K562 (cell line): ENCODE measurements at regions not wholly inside any gene's neighbourhood (a gene's known extent, or its start where the extent isn't known, plus 50 kb on each side); places are given as distances from the start of the nearest gene placed in this dataset.

ENCODE experiments used
- ATAC-seq: fragments of 200-7000 bp; cut with Tn5 transposase; 3 replicates; pipeline ENCODE4 v1.9.1; 2020; ENCODE audit warnings: moderate library complexity
- BruUV-seq: library from RNA; stranded (reverse); fragments of 400-500 nt; replicated peaks from 2 replicates; lab custom pipeline; 2021; lab: Mats Ljungman, UMichigan
- CTCF ChIA-PET: fragments of 300-600 bp; formaldehyde crosslinking; extraction: SDS; loops from one replicate; lab custom pipeline; 2021; ENCODE audit warnings: low intra/inter-chr PET ratio; lab: Yijun Ruan, JAX
- POLR2A ChIA-PET: fragments of 300-600, 350-650 bp; sonication (Branson Sonifier 250); formaldehyde crosslinking; extraction: SDS; loops from one replicate; lab custom pipeline; 2021; ENCODE audit warnings: antibody characterized with exemption, inconsistent platforms; lab: Yijun Ruan, JAX
- DNase-seq, 4 experiments: peaks; one replicate each; pipeline versions ENCODE4 v3.0.0 to v3.0.0-alpha.2; 2011 to 2018; ENCODE audit warnings: low spot score in 3 of 4, mixed read lengths in 3 of 4; ENCODE audit errors: extremely low read depth in 1 of 4
- FAIRE-seq: peaks from 2 replicates; lab custom pipeline; 2011; peaks lifted over from hg19 to GRCh38; lab: Jason Lieb, UNC
- H2AFZ ChIP-seq: 2 replicates; pipeline ENCODE4 v1.6.0; 2011; ENCODE audit warnings: low read depth, low read length, control low read depth, inconsistent platforms
- H3K27ac ChIP-seq: fragments of 200-600 bp; 3 replicates; pipeline ENCODE4 v1.8.0; 2011; ENCODE audit warnings: low read depth, mild to moderate bottlenecking, control low read depth, inconsistent platforms, low read length, moderate library complexity, mixed read lengths; ENCODE audit errors: extremely low read depth
- H3K27me3 ChIP-seq, 2 experiments: fragments of 300-600 bp in 1 of 2; 2 replicates in 1 of 2; 3 replicates in 1 of 2; pipeline versions ENCODE4 v1.6.0 to v1.8.0; 2011; ENCODE audit warnings: inconsistent platforms in 2 of 2, low read length in 2 of 2, mild to moderate bottlenecking in 1 of 2, mixed read lengths in 1 of 2, moderate library complexity in 1 of 2; ENCODE audit not compliant: control insufficient read depth in 2 of 2, insufficient read depth in 2 of 2
- H3K36me3 ChIP-seq: fragments of 300-600 bp; 3 replicates; pipeline ENCODE4 v1.8.0; 2011; ENCODE audit warnings: mild to moderate bottlenecking, low read length, inconsistent platforms; ENCODE audit not compliant: control insufficient read depth, insufficient read depth
- H3K4me1 ChIP-seq, 2 experiments: fragments of 200-600 bp in 1 of 2; replicated peaks in 1 of 2; 2 replicates in 1 of 2; 3 replicates in 1 of 2; pipeline versions ENCODE4 v1.5.1 to v1.8.0; 2011; ENCODE audit warnings: inconsistent platforms in 2 of 2, low read length in 2 of 2, mild to moderate bottlenecking in 1 of 2, mixed read lengths in 1 of 2, moderate library complexity in 1 of 2; ENCODE audit not compliant: control insufficient read depth in 2 of 2, insufficient read depth in 2 of 2
- H3K4me2 ChIP-seq: 2 replicates; pipeline ENCODE4 v1.6.1; 2011; ENCODE audit warnings: low read length, control low read depth, inconsistent platforms, mixed read lengths; ENCODE audit not compliant: insufficient read depth
- H3K4me3 ChIP-seq: fragments of 200-600 bp; sonication (generic), shearing (Covaris generic); 2 replicates; pipeline ENCODE4 v1.5.1; 2016; ENCODE audit warnings: control low read depth, inconsistent platforms
- H3K79me2 ChIP-seq: fragments of 200-600 bp; 3 replicates; pipeline ENCODE4 v1.8.0; 2011; ENCODE audit warnings: low read length, inconsistent platforms; ENCODE audit not compliant: control insufficient read depth, insufficient read depth
- H3K9ac ChIP-seq, 2 experiments: 2 replicates each; pipeline versions ENCODE4 v1.6.0 to v1.6.1; 2011; ENCODE audit warnings: low read depth in 2 of 2, low read length in 2 of 2, control low read depth in 1 of 2, inconsistent platforms in 1 of 2, mild to moderate bottlenecking in 1 of 2, mixed read lengths in 1 of 2; ENCODE audit not compliant: insufficient read depth in 1 of 2
- H3K9me1 ChIP-seq: one replicate; pipeline ENCODE4 v1.6.0; 2011; ENCODE audit warnings: inconsistent platforms, mild to moderate bottlenecking, low read length, moderate library complexity; ENCODE audit not compliant: control insufficient read depth, insufficient read depth
- H3K9me3 ChIP-seq: replicated peaks from 2 replicates; pipeline ENCODE4 v1.5.1; 2011; ENCODE audit warnings: low read depth, low read length, inconsistent platforms; ENCODE audit not compliant: control insufficient read depth, insufficient read depth
- H4K20me1 ChIP-seq: replicated peaks from 2 replicates; pipeline ENCODE4 v1.6.1; 2011; ENCODE audit warnings: low read length, inconsistent platforms, mixed read lengths; ENCODE audit not compliant: control insufficient read depth, insufficient read depth
- ARNT ChIP-seq, 2 experiments: fragments of 450-650 bp; IDR thresholded peaks; 2 replicates each; pipeline ENCODE4 v1.6.1; 2016; ENCODE audit warnings: mild to moderate bottlenecking in 1 of 2
- CHD1 ChIP-seq: fragments of 200-600 bp; sonication (generic); IDR thresholded peaks from one replicate; pipeline ENCODE4 v1.6.1; 2012; ENCODE audit warnings: mild to moderate bottlenecking, moderate library complexity, low read length, inconsistent platforms
- FOXJ2 ChIP-seq: fragments of 200-800 bp; sonication (Bioruptor generic); IDR thresholded peaks from 2 replicates; pipeline ENCODE4 v1.6.1; 2016; ENCODE audit warnings: missing genetic modification characterization, missing compliant biosample characterization
- GTF2B ChIP-seq: IDR thresholded peaks from 2 replicates; pipeline ENCODE4 v1.6.1; 2011; ENCODE audit not compliant: insufficient read length; ENCODE audit errors: extremely low read depth
- IRF9 ChIP-seq: fragments of 450-650 bp; IDR thresholded peaks from 2 replicates; pipeline ENCODE4 v1.6.1; 2016; ENCODE audit warnings: missing biosample characterization, missing genetic modification characterization
- MAFG ChIP-seq: fragments of 450-650 bp; conservative IDR thresholded peaks from 2 replicates; pipeline ENCODE4 v1.6.1; 2016; ENCODE audit warnings: missing genetic modification characterization, missing compliant biosample characterization
- MIER1 ChIP-seq: fragments of 450-650 bp; IDR thresholded peaks from 2 replicates; pipeline ENCODE4 v1.6.1; 2016; ENCODE audit warnings: antibody characterized with exemption, mild to moderate bottlenecking, low read depth
- MYC ChIP-seq, 2 experiments: fragments of 250-450 bp in 1 of 2; sonication (Bioruptor Pico) in 1 of 2; IDR thresholded peaks; 2 replicates each; pipeline versions ENCODE4 v1.5.1 to v1.6.1; 2012 to 2021; ENCODE audit warnings: low read depth in 2 of 2, borderline replicate concordance in 1 of 2, improper control_type of control experiment in 1 of 2, low read length in 1 of 2, mild to moderate bottlenecking in 1 of 2, moderate library complexity in 1 of 2
- NFIC ChIP-seq: fragments of 450-650 bp; IDR thresholded peaks from 2 replicates; pipeline ENCODE4 v1.6.1; 2017; ENCODE audit warnings: mild to moderate bottlenecking, inconsistent platforms
- PREB ChIP-seq: sonication (generic); formaldehyde crosslinking; IDR thresholded peaks from 2 replicates; pipeline ENCODE4 v1.8.1; 2023; ENCODE audit warnings: mild to moderate bottlenecking, missing genetic modification reagents
- RREB1 ChIP-seq: fragments of 250-450 bp; sonication (Bioruptor Pico); IDR thresholded peaks from 2 replicates; pipeline ENCODE4 v1.4.0; 2020
- YY1 ChIP-seq, 3 experiments: IDR thresholded peaks; 2 replicates each; pipeline ENCODE4 v1.6.1; 2011; ENCODE audit warnings: low read length in 2 of 3, mild to moderate bottlenecking in 2 of 3, moderate library complexity in 2 of 3, borderline replicate concordance in 1 of 3, control low read depth in 1 of 3, low read depth in 1 of 3; ENCODE audit not compliant: insufficient read depth in 3 of 3, insufficient replicate concordance in 2 of 3, control insufficient read depth in 1 of 3, insufficient read length in 1 of 3; ENCODE audit errors: extremely low read depth in 1 of 3
- ZNF384 ChIP-seq: IDR thresholded peaks from 2 replicates; pipeline ENCODE4 v1.6.1; 2012; ENCODE audit warnings: low read depth, low read length, improper control_type of control experiment
- ZNF764 ChIP-seq: fragments of 250-450 bp; sonication (Bioruptor Pico); IDR thresholded peaks from 2 replicates; pipeline ENCODE4 v1.4.0; 2020; ENCODE audit warnings: low read depth, mild to moderate bottlenecking, moderate library complexity
- WGBS: fragments of 100-300 bp; shearing (Covaris generic); methylation state at CpG from one replicate; pipeline ENCODE4 v1.1.6; 2016; ENCODE audit warnings: low coverage, mixed read lengths; ENCODE audit not compliant: insufficient coverage; ENCODE audit errors: missing lambda C conversion rate; 5-methylcytosine and 5-hydroxymethylcytosine counted together
- in situ Hi-C: fragments of 300-500 bp; cut with MboI; formaldehyde crosslinking; loops from 4 replicates; pipeline ENCODE4 v1.15.0; 2018; ENCODE audit warnings: inconsistent platforms, mixed read lengths
- intact Hi-C: fragments of 100-400 bp; cut with micrococcal nuclease; formaldehyde crosslinking; loops from 2 replicates; pipeline ENCODE4 v1.14.2; 2022

GRCh38 chr14:94904636-94905035 lies 134.7 kb upstream of the GSC start:
- H3K4me1 ChIP-seq = no peaks in the 10 kb centered on the region
- no peak overlapping the region for H3K4me3 ChIP-seq
- FAIRE-seq (no peak), ATAC-seq (no peak), DNase-seq (no peak)
- BruUV-seq = no TSS peak
- WGBS = 0% methylated on average over 3 of the region's 4 CpGs
- in situ Hi-C loops (no loop called here), intact Hi-C loops (no loop called here)
- no peaks in the 10 kb centered on the region for H4K20me1 ChIP-seq
- CTCF ChIA-PET = no interaction called here
- no peak overlapping the region for H3K4me2 ChIP-seq
- H3K36me3 ChIP-seq = no peaks in the 10 kb centered on the region
- H3K79me2 ChIP-seq = no peaks in the 10 kb centered on the region
- H3K9me1 ChIP-seq = no peaks in the 10 kb centered on the region
- POLR2A ChIA-PET = no interaction called here
- H2AFZ ChIP-seq = no peak overlapping the region
- no peaks in the 10 kb centered on the region for H3K9me3 ChIP-seq
- H3K9ac ChIP-seq = no peak overlapping the region
- peaks cover 0 to 4% of the 10 kb centered on the region in 2 experiments; a peak in 1 of 5 replicates for H3K27me3 ChIP-seq
- no peak overlapping the region for H3K27ac ChIP-seq
- TF ChIP-seq RREB1 (CRISPR knock-in tag) = no peak
- no peak for TF ChIP-seq ZNF384
- TF ChIP-seq ARNT (IDR thresholded peaks at IDR 0.05) = no peak
- TF ChIP-seq YY1 (IDR thresholded peaks at IDR 0.05; ENCODE audit: borderline replicate concordance in 1 of 3, control insufficient read depth in 1 of 3, extremely low read depth in 1 of 3, insufficient read depth in 3 of 3, insufficient read length in 1 of 3, insufficient replicate concordance in 2 of 3, low read depth in 1 of 3, low read length in 2 of 3) = no peak
- no peak for TF ChIP-seq MAFG (tag)
- no peak for TF ChIP-seq MIER1
- no peak for TF ChIP-seq ZNF764 (CRISPR knock-in tag)
- no peak for TF ChIP-seq NFIC
- TF ChIP-seq IRF9 (tag) = no peak
- no peak for TF ChIP-seq PREB
- TF ChIP-seq CHD1 = no peak
- TF ChIP-seq MYC (IDR thresholded peaks at IDR 0.05; ENCODE audit: low read depth, low read length) = no peak
- TF ChIP-seq MYC (CRISPR knock-in tag; IDR thresholded peaks at IDR 0.05; ENCODE audit: borderline replicate concordance, low read depth) = no peak
- TF ChIP-seq GTF2B = no peak
- no peak for TF ChIP-seq FOXJ2
